SK-N-SH treated with all-trans-retinoic acid at 6 μM for 48 hours (cell line): ENCODE measurements at regions not wholly inside any gene's neighbourhood (a gene's known extent, or its start where the extent isn't known, plus 50 kb on each side); places are given as distances from the start of the nearest gene placed in this dataset.

Experiments used
- ATAC-seq: fragments of 200-7000 bp; cut with Tn5 transposase; 3 replicates; pipeline ENCODE4 v1.9.1; 2020; ENCODE audit warnings: mild to moderate bottlenecking, moderate library complexity
- ARNTL ChIP-seq: fragments of 450-650 bp; formaldehyde crosslinking; IDR thresholded peaks from 2 replicates; pipeline ENCODE4 v1.5.0; 2020; ENCODE audit warnings: low read depth, mild to moderate bottlenecking, moderate library complexity, borderline replicate concordance
- BACH2 ChIP-seq: fragments of 250-450 bp; sonication (Bioruptor Pico); IDR thresholded peaks from 2 replicates; pipeline ENCODE4 v1.9.0; 2021; ENCODE audit warnings: mild to moderate bottlenecking, borderline replicate concordance
- CSDC2 ChIP-seq: fragments of 250-450 bp; sonication (Bioruptor Pico); IDR thresholded peaks from 2 replicates; pipeline ENCODE4 v1.5.0; 2020; ENCODE audit warnings: mild to moderate bottlenecking, moderate library complexity
- ESRRG ChIP-seq: fragments of 250-450 bp; sonication (Bioruptor Pico); IDR thresholded peaks from 2 replicates; pipeline ENCODE4 v1.6.1; 2021; ENCODE audit warnings: mild to moderate bottlenecking
- GLIS3 ChIP-seq: fragments of 250-450 bp; sonication (Bioruptor Pico); IDR thresholded peaks from 2 replicates; pipeline ENCODE4 v1.5.0; 2020; ENCODE audit warnings: mild to moderate bottlenecking, moderate library complexity
- OSR1 ChIP-seq: fragments of 250-450 bp; sonication (Bioruptor Pico); IDR thresholded peaks from 2 replicates; pipeline ENCODE4 v1.8.0; 2022; ENCODE audit warnings: moderate library complexity, mild to moderate bottlenecking, inconsistent platforms
- PPARA ChIP-seq: fragments of 250-450 bp; sonication (Bioruptor Pico); IDR thresholded peaks from 2 replicates; pipeline ENCODE4 v1.5.0; 2020; ENCODE audit warnings: mild to moderate bottlenecking, borderline replicate concordance
- RARB ChIP-seq: fragments of 250-450 bp; sonication (Bioruptor Pico); IDR thresholded peaks from 2 replicates; pipeline ENCODE4 v1.8.0; 2021; ENCODE audit warnings: mild to moderate bottlenecking, moderate library complexity
- SNAI2 ChIP-seq: fragments of 250-450 bp; sonication (Bioruptor Pico); IDR thresholded peaks from 2 replicates; pipeline ENCODE4 v1.5.0; 2020; ENCODE audit warnings: mild to moderate bottlenecking, moderate library complexity
- TCF4 ChIP-seq: fragments of 250-450 bp; sonication (Bioruptor Pico); IDR thresholded peaks from 2 replicates; pipeline ENCODE4 v1.8.0; 2021; ENCODE audit warnings: mild to moderate bottlenecking, moderate library complexity, borderline replicate concordance
- TOX ChIP-seq: fragments of 250-450 bp; sonication (Bioruptor Pico); IDR thresholded peaks from 2 replicates; pipeline ENCODE4 v1.8.0; 2021; ENCODE audit warnings: mild to moderate bottlenecking, moderate library complexity, borderline replicate concordance
- ZC3H10 ChIP-seq: fragments of 250-450 bp; sonication (Bioruptor Pico); IDR thresholded peaks from 2 replicates; pipeline ENCODE4 v1.5.1; 2021; ENCODE audit warnings: mild to moderate bottlenecking, moderate library complexity
- ZFP3 ChIP-seq: fragments of 250-450 bp; sonication (Bioruptor Pico); IDR thresholded peaks from 2 replicates; pipeline ENCODE4 v1.5.0; 2020; ENCODE audit warnings: mild to moderate bottlenecking, moderate library complexity
- ZFP30 ChIP-seq: fragments of 450-650 bp; formaldehyde crosslinking; IDR thresholded peaks from 2 replicates; pipeline ENCODE4 v1.5.0; 2022; ENCODE audit warnings: mild to moderate bottlenecking, moderate library complexity
- ZNF565 ChIP-seq: fragments of 450-650 bp; formaldehyde crosslinking; conservative IDR thresholded peaks from 2 replicates; pipeline ENCODE4 v1.5.0; 2020; ENCODE audit warnings: low read depth, mild to moderate bottlenecking, moderate library complexity
- ZNF70 ChIP-seq: fragments of 450-650 bp; formaldehyde crosslinking; IDR thresholded peaks from 2 replicates; pipeline ENCODE4 v1.5.0; 2020; ENCODE audit warnings: mild to moderate bottlenecking, moderate library complexity
- ZNF8 ChIP-seq: fragments of 450-650 bp; formaldehyde crosslinking; IDR thresholded peaks from 2 replicates; pipeline ENCODE4 v1.5.0; 2020; ENCODE audit warnings: mild to moderate bottlenecking, moderate library complexity
- TF ChIP-seq, protein P1 (sequence below): fragments of 250-450 bp; sonication (Bioruptor Pico); IDR thresholded peaks from 2 replicates; pipeline ENCODE4 v1.5.0; 2020; ENCODE audit warnings: mild to moderate bottlenecking, moderate library complexity
- TF ChIP-seq, protein P2 (sequence below): fragments of 250-450 bp; sonication (Bioruptor Pico); IDR thresholded peaks from 2 replicates; pipeline ENCODE4 v1.8.0; 2020; ENCODE audit warnings: mild to moderate bottlenecking, moderate library complexity, borderline replicate concordance
- TF ChIP-seq, protein P3 (sequence below): fragments of 250-450 bp; sonication (Bioruptor Pico); IDR thresholded peaks from 2 replicates; pipeline ENCODE4 v1.8.0; 2021; ENCODE audit warnings: low read depth, mild to moderate bottlenecking, moderate library complexity, borderline replicate concordance
- TF ChIP-seq, protein P4 (sequence below): fragments of 250-450 bp; sonication (Bioruptor Pico); IDR thresholded peaks from 2 replicates; pipeline ENCODE4 v1.5.1; 2021; ENCODE audit warnings: mild to moderate bottlenecking, moderate library complexity

DNA sequence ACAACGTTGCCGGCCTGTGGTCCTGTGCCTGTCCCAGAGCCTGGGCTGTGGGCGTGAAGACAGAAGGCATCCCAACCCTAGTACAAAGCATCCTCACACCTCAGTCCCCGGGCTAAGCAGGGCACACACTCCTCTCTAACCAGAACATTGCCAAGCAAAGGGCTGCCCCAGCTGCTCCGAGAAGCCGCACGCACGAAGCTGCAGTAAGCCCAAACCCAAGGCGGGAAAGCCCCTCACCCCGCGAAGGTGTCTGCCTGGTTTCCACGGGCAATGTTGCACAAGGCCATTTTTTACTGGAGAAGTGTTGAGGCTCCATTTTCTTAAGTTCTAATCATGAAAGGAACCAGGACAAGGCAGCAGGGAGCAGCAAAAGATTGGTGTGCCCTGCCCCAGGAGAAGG is 519.0 kb downstream of the NPHP4 start:
- no peak for ATAC-seq
- TF ChIP-seq ZNF565 (CRISPR knock-in tag): no peak

DNA sequence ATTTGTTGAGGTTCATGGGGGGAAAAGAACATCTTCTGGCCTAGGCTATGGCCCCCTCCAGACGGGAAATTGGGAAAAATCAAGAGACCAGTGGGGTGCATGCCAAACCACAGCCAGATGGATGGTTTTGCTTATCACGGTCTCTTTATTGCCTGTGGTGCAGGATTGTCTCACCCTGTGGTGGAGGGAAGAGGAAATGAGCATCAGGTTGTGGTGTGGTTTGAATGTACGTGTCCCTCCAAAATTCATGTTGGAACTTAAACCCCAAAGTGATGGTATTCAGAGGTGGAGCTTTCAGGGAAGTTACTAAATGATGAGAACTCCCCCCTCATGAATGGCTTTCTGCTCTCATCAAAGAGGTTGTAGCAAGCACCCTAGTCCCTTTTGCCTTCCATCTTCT is 525.7 kb downstream of the NPHP4 start:
- no peak for TF ChIP-seq ARNTL (CRISPR knock-in tag)
- TF ChIP-seq GLIS3: no peak
- TF ChIP-seq, protein P1, sequence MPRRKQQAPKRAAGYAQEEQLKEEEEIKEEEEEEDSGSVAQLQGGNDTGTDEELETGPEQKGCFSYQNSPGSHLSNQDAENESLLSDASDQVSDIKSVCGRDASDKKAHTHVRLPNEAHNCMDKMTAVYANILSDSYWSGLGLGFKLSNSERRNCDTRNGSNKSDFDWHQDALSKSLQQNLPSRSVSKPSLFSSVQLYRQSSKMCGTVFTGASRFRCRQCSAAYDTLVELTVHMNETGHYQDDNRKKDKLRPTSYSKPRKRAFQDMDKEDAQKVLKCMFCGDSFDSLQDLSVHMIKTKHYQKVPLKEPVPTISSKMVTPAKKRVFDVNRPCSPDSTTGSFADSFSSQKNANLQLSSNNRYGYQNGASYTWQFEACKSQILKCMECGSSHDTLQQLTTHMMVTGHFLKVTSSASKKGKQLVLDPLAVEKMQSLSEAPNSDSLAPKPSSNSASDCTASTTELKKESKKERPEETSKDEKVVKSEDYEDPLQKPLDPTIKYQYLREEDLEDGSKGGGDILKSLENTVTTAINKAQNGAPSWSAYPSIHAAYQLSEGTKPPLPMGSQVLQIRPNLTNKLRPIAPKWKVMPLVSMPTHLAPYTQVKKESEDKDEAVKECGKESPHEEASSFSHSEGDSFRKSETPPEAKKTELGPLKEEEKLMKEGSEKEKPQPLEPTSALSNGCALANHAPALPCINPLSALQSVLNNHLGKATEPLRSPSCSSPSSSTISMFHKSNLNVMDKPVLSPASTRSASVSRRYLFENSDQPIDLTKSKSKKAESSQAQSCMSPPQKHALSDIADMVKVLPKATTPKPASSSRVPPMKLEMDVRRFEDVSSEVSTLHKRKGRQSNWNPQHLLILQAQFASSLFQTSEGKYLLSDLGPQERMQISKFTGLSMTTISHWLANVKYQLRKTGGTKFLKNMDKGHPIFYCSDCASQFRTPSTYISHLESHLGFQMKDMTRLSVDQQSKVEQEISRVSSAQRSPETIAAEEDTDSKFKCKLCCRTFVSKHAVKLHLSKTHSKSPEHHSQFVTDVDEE (CRISPR knock-in tag): no peak
- no peak for TF ChIP-seq CSDC2 (CRISPR knock-in tag)
- TF ChIP-seq RARB (CRISPR knock-in tag): no peak
- TF ChIP-seq, protein P2, sequence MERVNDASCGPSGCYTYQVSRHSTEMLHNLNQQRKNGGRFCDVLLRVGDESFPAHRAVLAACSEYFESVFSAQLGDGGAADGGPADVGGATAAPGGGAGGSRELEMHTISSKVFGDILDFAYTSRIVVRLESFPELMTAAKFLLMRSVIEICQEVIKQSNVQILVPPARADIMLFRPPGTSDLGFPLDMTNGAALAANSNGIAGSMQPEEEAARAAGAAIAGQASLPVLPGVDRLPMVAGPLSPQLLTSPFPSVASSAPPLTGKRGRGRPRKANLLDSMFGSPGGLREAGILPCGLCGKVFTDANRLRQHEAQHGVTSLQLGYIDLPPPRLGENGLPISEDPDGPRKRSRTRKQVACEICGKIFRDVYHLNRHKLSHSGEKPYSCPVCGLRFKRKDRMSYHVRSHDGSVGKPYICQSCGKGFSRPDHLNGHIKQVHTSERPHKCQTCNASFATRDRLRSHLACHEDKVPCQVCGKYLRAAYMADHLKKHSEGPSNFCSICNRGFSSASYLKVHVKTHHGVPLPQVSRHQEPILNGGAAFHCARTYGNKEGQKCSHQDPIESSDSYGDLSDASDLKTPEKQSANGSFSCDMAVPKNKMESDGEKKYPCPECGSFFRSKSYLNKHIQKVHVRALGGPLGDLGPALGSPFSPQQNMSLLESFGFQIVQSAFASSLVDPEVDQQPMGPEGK (CRISPR knock-in tag): no peak
- no peak for TF ChIP-seq SNAI2 (CRISPR knock-in tag)
- TF ChIP-seq ZC3H10 (CRISPR knock-in tag): no peak
- no peak for TF ChIP-seq OSR1
- ATAC-seq: no peak

DNA sequence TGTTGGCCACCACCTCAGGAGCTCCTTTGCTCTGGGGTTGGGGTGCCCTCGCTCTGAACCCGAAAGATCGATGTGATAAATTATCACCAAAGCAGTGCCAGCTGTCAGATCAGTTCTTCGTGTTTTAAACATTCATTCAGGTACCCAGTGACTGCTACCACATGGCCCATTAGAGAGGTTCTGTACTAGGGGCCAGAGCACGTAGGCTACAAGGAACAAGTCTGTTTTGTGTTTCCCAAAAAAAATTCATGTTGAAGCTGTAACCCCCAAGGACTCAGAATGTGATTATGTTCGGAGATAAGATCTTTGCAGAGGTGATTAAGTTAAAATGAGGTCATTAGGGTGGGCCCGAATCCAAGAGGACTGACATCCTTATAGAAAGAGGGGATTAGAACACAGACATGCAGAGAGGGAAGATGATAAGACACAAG is 526.9 kb downstream of the NPHP4 start:
- TF ChIP-seq ZNF565 (CRISPR knock-in tag): no peak
- TF ChIP-seq ZNF8 (CRISPR knock-in tag): 0 out of 2 replicates have a peak, but pooled peaks have one; percentile 37
- TF ChIP-seq CSDC2 (CRISPR knock-in tag): no peak
- peak; percentile 88 for TF ChIP-seq ZNF70 (CRISPR knock-in tag)
- no peak for TF ChIP-seq SNAI2 (CRISPR knock-in tag)
- no peak for TF ChIP-seq ZFP3 (CRISPR knock-in tag)
- no peak for TF ChIP-seq ESRRG (CRISPR knock-in tag)
- TF ChIP-seq, protein P2 (CRISPR knock-in tag): no peak
- no peak for TF ChIP-seq BACH2 (CRISPR knock-in tag)
- TF ChIP-seq ARNTL (CRISPR knock-in tag): no peak
- no peak; the same call in 1 of the 2 replicates for TF ChIP-seq PPARA (CRISPR knock-in tag)
- peak; percentile 98 for TF ChIP-seq TCF4
- TF ChIP-seq, protein P3, sequence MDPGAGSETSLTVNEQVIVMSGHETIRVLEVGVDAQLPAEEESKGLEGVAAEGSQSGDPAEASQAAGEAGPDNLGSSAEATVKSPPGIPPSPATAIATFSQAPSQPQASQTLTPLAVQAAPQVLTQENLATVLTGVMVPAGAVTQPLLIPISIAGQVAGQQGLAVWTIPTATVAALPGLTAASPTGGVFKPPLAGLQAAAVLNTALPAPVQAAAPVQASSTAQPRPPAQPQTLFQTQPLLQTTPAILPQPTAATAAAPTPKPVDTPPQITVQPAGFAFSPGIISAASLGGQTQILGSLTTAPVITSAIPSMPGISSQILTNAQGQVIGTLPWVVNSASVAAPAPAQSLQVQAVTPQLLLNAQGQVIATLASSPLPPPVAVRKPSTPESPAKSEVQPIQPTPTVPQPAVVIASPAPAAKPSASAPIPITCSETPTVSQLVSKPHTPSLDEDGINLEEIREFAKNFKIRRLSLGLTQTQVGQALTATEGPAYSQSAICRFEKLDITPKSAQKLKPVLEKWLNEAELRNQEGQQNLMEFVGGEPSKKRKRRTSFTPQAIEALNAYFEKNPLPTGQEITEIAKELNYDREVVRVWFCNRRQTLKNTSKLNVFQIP (CRISPR knock-in tag): no peak
- TF ChIP-seq, protein P4, sequence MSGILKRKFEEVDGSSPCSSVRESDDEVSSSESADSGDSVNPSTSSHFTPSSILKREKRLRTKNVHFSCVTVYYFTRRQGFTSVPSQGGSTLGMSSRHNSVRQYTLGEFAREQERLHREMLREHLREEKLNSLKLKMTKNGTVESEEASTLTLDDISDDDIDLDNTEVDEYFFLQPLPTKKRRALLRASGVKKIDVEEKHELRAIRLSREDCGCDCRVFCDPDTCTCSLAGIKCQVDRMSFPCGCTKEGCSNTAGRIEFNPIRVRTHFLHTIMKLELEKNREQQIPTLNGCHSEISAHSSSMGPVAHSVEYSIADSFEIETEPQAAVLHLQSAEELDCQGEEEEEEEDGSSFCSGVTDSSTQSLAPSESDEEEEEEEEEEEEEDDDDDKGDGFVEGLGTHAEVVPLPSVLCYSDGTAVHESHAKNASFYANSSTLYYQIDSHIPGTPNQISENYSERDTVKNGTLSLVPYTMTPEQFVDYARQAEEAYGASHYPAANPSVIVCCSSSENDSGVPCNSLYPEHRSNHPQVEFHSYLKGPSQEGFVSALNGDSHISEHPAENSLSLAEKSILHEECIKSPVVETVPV (CRISPR knock-in tag): peak; percentile 82
- TF ChIP-seq ZC3H10 (CRISPR knock-in tag): no peak
- TF ChIP-seq TOX (CRISPR knock-in tag): no peak
- no peak for TF ChIP-seq ZFP30 (CRISPR knock-in tag)
- TF ChIP-seq, protein P1 (CRISPR knock-in tag): peak; percentile 87; the same call in 1 of the 2 replicates
- TF ChIP-seq OSR1: no peak
- TF ChIP-seq, all 23 proteins: peak for 5
- no peak; the same call in 2 of the 3 replicates for ATAC-seq
